ENCODE measurements at regions not wholly inside any gene's neighbourhood (a gene's known extent, or its start where the extent isn't known, plus 50 kb on each side); places are given as distances from the start of the nearest gene placed in this dataset.
"Not testable (repeated sequence)": the region's sequence is repeated elsewhere in the genome, so short reads cannot be mapped to it uniquely, and the experiment has no call there.

- not testable (repeated sequence) for TF ChIP-seq EZH2phosphoT487, CTCF (IDR thresholded peaks at IDR 0.05)
Measured at GRCh38 chr17:47057279-47057678, 78.2 kb upstream of the RPRML start.

Data from neural progenitor cell (in vitro differentiated cells).